HCT116 (cell line): ENCODE measurements at regions not wholly inside any gene's neighbourhood (a gene's known extent, or its start where the extent isn't known, plus 50 kb on each side); places are given as distances from the start of the nearest gene placed in this dataset.

Experiments
- ATAC-seq: fragments of 200-7000 bp; cut with Tn5 transposase; 2 replicates; pipeline ENCODE4 v1.9.1; 2020; ENCODE audit warnings: mild to moderate bottlenecking, moderate library complexity
- BruUV-seq: library from RNA; stranded (reverse); fragments of 400-500 nt; replicated peaks from 2 replicates; lab custom pipeline; 2021; lab: Mats Ljungman, UMichigan
- CTCF ChIA-PET: fragments of 300-600 bp; sonication (Branson Sonifier 250); formaldehyde crosslinking; loops from one replicate; lab custom pipeline; 2021; ENCODE audit warnings: antibody characterized with exemption; lab: Charles Lee
- POLR2A ChIA-PET: fragments of 300-600, 350-600 bp; sonication (Branson Sonifier 250); formaldehyde crosslinking; loops from one replicate; lab custom pipeline; 2021; ENCODE audit warnings: antibody characterized with exemption; lab: Charles Lee
- RAD21 ChIA-PET, 2 experiments: fragments of 300-600 bp; sonication (Branson Sonifier 250); formaldehyde crosslinking; loops; one replicate each; lab custom pipeline; 2023; ENCODE audit warnings: low total read pairs in 2 of 2; ENCODE audit not compliant: uncharacterized antibody in 2 of 2, unreplicated experiment in 2 of 2, low non-redundant PET in 1 of 2; lab: Charles Lee
- DNase-seq: peaks from one replicate; pipeline ENCODE4 v3.0.0-alpha.2; 2010; ENCODE audit warnings: low read depth, low spot score
- H2AFZ ChIP-seq: fragments of 200-600 bp; shearing (Covaris generic), sonication (generic); 2 replicates; pipeline ENCODE4 v1.6.1; 2017; ENCODE audit warnings: low read depth, mixed run types, mixed read lengths, antibody characterized with exemption, low read length; ENCODE audit not compliant: poor library complexity, severe bottlenecking
- H3K27ac ChIP-seq: 2 replicates; pipeline ENCODE4 v1.5.1; 2012; ENCODE audit warnings: low read depth, low read length
- H3K27me3 ChIP-seq: fragments of 200-600 bp; sonication (generic); 2 replicates; pipeline ENCODE4 v1.6.1; 2016; ENCODE audit warnings: mixed run types, low read length, mixed read lengths; ENCODE audit not compliant: insufficient read depth
- H3K36me3 ChIP-seq, 2 experiments: fragments of 200-500 bp in 1 of 2; fragments of 200-600 bp in 1 of 2; sonication (Bioruptor generic) in 1 of 2; sonication (generic) in 1 of 2; 2 replicates each; pipeline versions ENCODE4 v1.5.1 to v1.6.1; 2014 to 2016; ENCODE audit warnings: low read length in 2 of 2, inconsistent platforms in 1 of 2, mixed read lengths in 1 of 2, mixed run types in 1 of 2; ENCODE audit not compliant: insufficient read depth in 2 of 2, control insufficient read depth in 1 of 2
- H3K4me1 ChIP-seq, 2 experiments: fragments of 200-600 bp in 1 of 2; sonication (generic) in 1 of 2; 2 replicates each; pipeline versions ENCODE4 v1.5.1 to v1.6.1; 2012 to 2017; ENCODE audit warnings: low read length in 2 of 2, inconsistent platforms in 1 of 2, mild to moderate bottlenecking in 1 of 2, mixed read lengths in 1 of 2, mixed run types in 1 of 2, moderate library complexity in 1 of 2; ENCODE audit not compliant: insufficient read depth in 2 of 2, control insufficient read depth in 1 of 2
- H3K4me2 ChIP-seq: fragments of 200-600 bp; sonication (generic); 2 replicates; pipeline ENCODE4 v1.6.1; 2017; ENCODE audit warnings: mixed run types, low read length, mixed read lengths
- H3K4me3 ChIP-seq, 2 experiments: fragments of 200-600 bp in 1 of 2; sonication (generic) in 1 of 2; replicated peaks in 1 of 2; 2 replicates each; pipeline ENCODE4 v1.5.1; 2011 to 2016; ENCODE audit warnings: low read length in 2 of 2, control low read depth in 1 of 2, low read depth in 1 of 2, mild to moderate bottlenecking in 1 of 2, mixed read lengths in 1 of 2, mixed run types in 1 of 2
- H3K79me2 ChIP-seq: fragments of 200-600 bp; sonication (generic); 2 replicates; pipeline ENCODE4 v1.6.1; 2017; ENCODE audit warnings: mild to moderate bottlenecking, mixed run types, low read length, moderate library complexity, mixed read lengths; ENCODE audit not compliant: insufficient read depth
- H3K9ac ChIP-seq: fragments of 200-600 bp; sonication (generic); 2 replicates; pipeline ENCODE4 v1.6.1; 2016; ENCODE audit warnings: low read length, mixed read lengths
- H3K9me2 ChIP-seq: fragments of 200-600 bp; sonication (generic), shearing (Covaris generic); 2 replicates; pipeline ENCODE4 v1.6.1; 2017; ENCODE audit warnings: mixed run types, mild to moderate bottlenecking, moderate library complexity; ENCODE audit not compliant: insufficient read depth
- H3K9me3 ChIP-seq, 2 experiments: fragments of 200-500 bp in 1 of 2; fragments of 200-600 bp in 1 of 2; sonication (Bioruptor generic) in 1 of 2; sonication (generic) in 1 of 2; 2 replicates each; pipeline ENCODE4 v1.6.1; 2014 to 2017; ENCODE audit warnings: low read length in 2 of 2, mixed read lengths in 2 of 2, inconsistent platforms in 1 of 2, low read depth in 1 of 2, mild to moderate bottlenecking in 1 of 2, mixed run types in 1 of 2, moderate library complexity in 1 of 2; ENCODE audit not compliant: control insufficient read depth in 1 of 2, insufficient read depth in 1 of 2
- H4K20me1 ChIP-seq: fragments of 200-600 bp; sonication (generic), shearing (Covaris generic); 2 replicates; pipeline ENCODE4 v1.6.1; 2017; ENCODE audit warnings: mixed run types, mild to moderate bottlenecking, moderate library complexity; ENCODE audit not compliant: insufficient read depth
- CBX3 ChIP-seq: IDR thresholded peaks from 2 replicates; pipeline ENCODE4 v1.6.1; 2012; ENCODE audit warnings: low read depth
- EGR1 ChIP-seq: IDR thresholded peaks from 2 replicates; pipeline ENCODE4 v1.6.1; 2012; ENCODE audit warnings: low read depth
- ELF1 ChIP-seq: IDR thresholded peaks from 2 replicates; pipeline ENCODE4 v1.6.1; 2012; ENCODE audit warnings: low read depth, borderline replicate concordance
- JUND ChIP-seq: IDR thresholded peaks from 2 replicates; pipeline ENCODE4 v1.6.1; 2012
- POLR2A ChIP-seq: IDR thresholded peaks from 2 replicates; pipeline ENCODE4 v1.7.0; 2011; ENCODE audit warnings: borderline replicate concordance; ENCODE audit not compliant: insufficient read depth, insufficient read length; ENCODE audit errors: extremely low read depth
- POLR2AphosphoS5 ChIP-seq: IDR thresholded peaks from 2 replicates; pipeline ENCODE4 v1.6.1; 2011; ENCODE audit warnings: mild to moderate bottlenecking, low read depth, low read length, moderate library complexity
- SIN3A ChIP-seq: IDR thresholded peaks from 2 replicates; pipeline ENCODE4 v1.6.1; 2012; ENCODE audit warnings: low read depth
- SRF ChIP-seq: IDR thresholded peaks from 2 replicates; pipeline ENCODE4 v1.6.1; 2012; ENCODE audit warnings: low read depth
- YY1 ChIP-seq: IDR thresholded peaks from 2 replicates; pipeline ENCODE4 v1.6.1; 2011; ENCODE audit warnings: low read length, low read depth, moderate library complexity, mild to moderate bottlenecking; ENCODE audit not compliant: insufficient replicate concordance; ENCODE audit errors: extremely low read depth
- ZNF274 ChIP-seq: fragments of 200-500 bp; sonication (Bioruptor generic); IDR thresholded peaks from 2 replicates; pipeline ENCODE4 v1.6.1; 2014; ENCODE audit warnings: mild to moderate bottlenecking, low read depth, low read length, inconsistent platforms
- intact Hi-C: fragments of 100-400 bp; cut with micrococcal nuclease; formaldehyde crosslinking; loops from 2 replicates; pipeline ENCODE4 v1.10.0; 2022
- TF ChIP-seq, protein P1 (sequence below): IDR thresholded peaks from 2 replicates; pipeline ENCODE4 v1.6.1; 2012
- TF ChIP-seq, protein P2 (sequence below): IDR thresholded peaks from 2 replicates; pipeline ENCODE4 v1.6.1; 2012
- TF ChIP-seq, protein P3 (sequence below), 3 experiments: fragments of 200-600 bp in 1 of 3; sonication (generic) in 1 of 3; IDR thresholded peaks in 2 of 3; conservative IDR thresholded peaks in 1 of 3; 2 replicates each; pipeline ENCODE4 v1.5.1; 2012 to 2017; ENCODE audit warnings: low read depth in 2 of 3, low read length in 2 of 3, antibody characterized with exemption in 1 of 3, borderline replicate concordance in 1 of 3, control low read depth in 1 of 3, mild to moderate bottlenecking in 1 of 3, mixed read lengths in 1 of 3, mixed run types in 1 of 3, moderate library complexity in 1 of 3; ENCODE audit not compliant: insufficient read depth in 1 of 3

DNA sequence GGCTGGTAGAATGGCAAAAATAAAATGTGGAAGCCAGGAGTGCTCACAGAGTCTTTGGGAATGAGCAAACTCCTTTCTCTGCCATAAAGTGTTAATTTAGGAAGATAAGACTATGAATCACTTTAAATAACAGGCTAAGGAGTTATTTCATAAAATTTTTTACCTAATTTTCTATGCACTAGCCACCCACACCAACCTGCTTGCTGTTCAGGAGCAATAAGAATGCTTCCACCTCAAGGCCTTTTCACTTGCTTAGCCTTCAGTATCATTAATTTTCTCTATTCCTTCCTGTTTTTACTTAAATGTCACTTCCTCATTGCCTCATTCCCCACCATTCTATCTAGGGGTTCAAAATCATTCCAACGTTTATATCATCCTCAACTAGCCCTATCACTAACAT lies 326.8 kb downstream of the CCER1 start:
- no peak overlapping the region for H2AFZ ChIP-seq
- intact Hi-C loops: no loop called here
- H3K79me2 ChIP-seq: no peaks in the 10 kb centered on the region
- no peak overlapping the region for H3K9ac ChIP-seq
- ChIA-PET CTCF (no interaction called here), POLR2A (no interaction called here), RAD21 (no interaction called here)
- H3K4me2 ChIP-seq: no peak overlapping the region
- H3K27ac ChIP-seq: no peak overlapping the region
- ATAC-seq (no peak), DNase-seq (no peak)
- H3K36me3 ChIP-seq: no peaks in the 10 kb centered on the region
- BruUV-seq: no TSS peak
- no peaks in the 10 kb centered on the region for H4K20me1 ChIP-seq
- no peaks in the 10 kb centered on the region for H3K9me3 ChIP-seq
- H3K9me2 ChIP-seq: no peaks in the 10 kb centered on the region
- no peaks in the 10 kb centered on the region for H3K27me3 ChIP-seq
- H3K4me3 ChIP-seq: no peak overlapping the region
- no peak for TF ChIP-seq POLR2AphosphoS5
- TF ChIP-seq SRF: no peak
- TF ChIP-seq, protein P1, sequence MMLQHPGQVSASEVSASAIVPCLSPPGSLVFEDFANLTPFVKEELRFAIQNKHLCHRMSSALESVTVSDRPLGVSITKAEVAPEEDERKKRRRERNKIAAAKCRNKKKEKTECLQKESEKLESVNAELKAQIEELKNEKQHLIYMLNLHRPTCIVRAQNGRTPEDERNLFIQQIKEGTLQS: no peak
- no peak for TF ChIP-seq EGR1
- no peak for TF ChIP-seq POLR2A
- no peak for TF ChIP-seq JUND
- TF ChIP-seq ZNF274: no peak
- TF ChIP-seq CBX3: no peak
- no peak for TF ChIP-seq SIN3A
- TF ChIP-seq YY1: no peak
- TF ChIP-seq, protein P2, sequence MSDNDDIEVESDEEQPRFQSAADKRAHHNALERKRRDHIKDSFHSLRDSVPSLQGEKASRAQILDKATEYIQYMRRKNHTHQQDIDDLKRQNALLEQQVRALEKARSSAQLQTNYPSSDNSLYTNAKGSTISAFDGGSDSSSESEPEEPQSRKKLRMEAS: no peak
- TF ChIP-seq ELF1: no peak
- no peaks in the 10 kb centered on the region for H3K4me1 ChIP-seq

DNA sequence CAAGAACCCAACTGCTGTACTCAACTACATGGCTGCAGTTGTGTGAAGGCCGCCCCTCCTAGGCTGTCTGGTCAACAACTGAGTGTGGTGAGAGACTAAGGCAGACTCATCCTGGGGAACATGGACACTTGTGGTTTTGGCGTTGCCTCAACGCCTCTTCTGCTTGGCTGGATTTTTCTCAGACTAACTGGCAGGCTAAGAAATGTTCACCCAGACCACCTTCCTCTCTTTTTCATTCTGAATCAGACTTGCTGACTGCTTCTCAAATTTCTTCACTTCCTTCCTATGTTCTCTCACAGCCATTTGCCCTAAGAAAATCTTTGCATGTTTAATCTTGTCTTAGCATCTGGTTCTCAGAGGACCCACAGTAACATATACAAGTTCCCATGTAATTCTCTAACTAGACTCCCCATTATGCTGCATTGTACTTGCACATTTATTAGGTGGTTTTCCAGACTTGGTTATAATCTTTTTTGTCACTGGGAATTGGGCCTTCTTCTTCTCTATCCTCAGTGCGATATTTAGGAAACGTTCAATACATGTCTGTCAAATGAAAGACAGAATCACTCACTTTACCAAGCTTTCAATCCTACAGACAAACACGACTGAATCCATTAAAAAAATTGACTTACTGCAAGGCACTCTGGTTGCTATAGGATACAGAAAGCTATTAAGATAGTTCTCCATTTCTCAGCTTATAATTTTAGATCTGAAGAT lies 327.6 kb downstream of the CCER1 start:
- Histone ChIP-seq H4K20me1 (no peaks in the 10 kb centered on the region), H3K27ac (no peak overlapping the region), H3K4me3 (no peak overlapping the region), H2AFZ (no peak overlapping the region), H3K4me2 (no peak overlapping the region), H3K4me1 (no peaks in the 10 kb centered on the region), H3K9me3 (no peaks in the 10 kb centered on the region), H3K79me2 (no peaks in the 10 kb centered on the region), H3K9ac (no peak overlapping the region), H3K27me3 (no peaks in the 10 kb centered on the region)
- no peak for DNase-seq
- no peak for ATAC-seq
- ChIA-PET CTCF (no interaction called here), RAD21 (no interaction called here), POLR2A (no interaction called here)
- BruUV-seq: no TSS peak
- intact Hi-C loops: no loop called here
- TF ChIP-seq YY1 (no peak), SIN3A (no peak)
- TF ChIP-seq, protein P3, sequence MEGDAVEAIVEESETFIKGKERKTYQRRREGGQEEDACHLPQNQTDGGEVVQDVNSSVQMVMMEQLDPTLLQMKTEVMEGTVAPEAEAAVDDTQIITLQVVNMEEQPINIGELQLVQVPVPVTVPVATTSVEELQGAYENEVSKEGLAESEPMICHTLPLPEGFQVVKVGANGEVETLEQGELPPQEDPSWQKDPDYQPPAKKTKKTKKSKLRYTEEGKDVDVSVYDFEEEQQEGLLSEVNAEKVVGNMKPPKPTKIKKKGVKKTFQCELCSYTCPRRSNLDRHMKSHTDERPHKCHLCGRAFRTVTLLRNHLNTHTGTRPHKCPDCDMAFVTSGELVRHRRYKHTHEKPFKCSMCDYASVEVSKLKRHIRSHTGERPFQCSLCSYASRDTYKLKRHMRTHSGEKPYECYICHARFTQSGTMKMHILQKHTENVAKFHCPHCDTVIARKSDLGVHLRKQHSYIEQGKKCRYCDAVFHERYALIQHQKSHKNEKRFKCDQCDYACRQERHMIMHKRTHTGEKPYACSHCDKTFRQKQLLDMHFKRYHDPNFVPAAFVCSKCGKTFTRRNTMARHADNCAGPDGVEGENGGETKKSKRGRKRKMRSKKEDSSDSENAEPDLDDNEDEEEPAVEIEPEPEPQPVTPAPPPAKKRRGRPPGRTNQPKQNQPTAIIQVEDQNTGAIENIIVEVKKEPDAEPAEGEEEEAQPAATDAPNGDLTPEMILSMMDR (IDR thresholded peaks at IDR 0.05 in 2 of 3, conservative IDR thresholded peaks at IDR 0.05 in 1 of 3; ENCODE audit: borderline replicate concordance in 1 of 3, insufficient read depth in 1 of 3, low read depth in 2 of 3, low read length in 2 of 3): no peak
- TF ChIP-seq, all 23 proteins: peak for 0
- H3K9me2 ChIP-seq: no peaks in the 10 kb centered on the region
- no peaks in the 10 kb centered on the region for H3K36me3 ChIP-seq
